ENCODE measurements at regions not wholly inside any gene's neighbourhood (a gene's known extent, or its start where the extent isn't known, plus 50 kb on each side); places are given as distances from the start of the nearest gene placed in this dataset.
"Not testable (repeated sequence)": the region's sequence is repeated elsewhere in the genome, so short reads cannot be mapped to it uniquely, and the experiment has no call there.

- no peak for DNase-seq (ENCODE audit: low read depth)
Observed at GRCh38 chr7:120156476-120156875, 116.5 kb upstream of the KCND2 start.

DNA sequence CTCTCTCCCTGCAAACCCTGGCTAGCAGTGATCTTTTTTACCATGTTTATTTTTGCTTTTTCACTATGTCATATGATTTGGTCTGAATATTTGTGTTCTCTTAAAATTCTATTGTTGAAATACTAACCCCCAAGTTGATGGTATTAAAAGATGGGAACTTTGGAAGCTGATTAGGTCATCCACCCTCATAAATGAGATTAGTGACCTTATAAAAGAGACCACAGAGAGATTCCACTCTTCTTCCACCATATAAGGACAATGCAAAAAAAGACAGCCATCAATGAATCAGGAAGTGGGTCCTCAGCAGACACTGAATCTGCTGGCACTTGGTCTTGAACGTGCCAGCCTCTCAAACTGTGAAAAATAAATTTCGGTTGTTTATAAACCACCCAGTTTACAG, 112.8 kb upstream of the KCND2 start:
- no peak for DNase-seq (ENCODE audit: low read depth)

- no peak for DNase-seq (ENCODE audit: low read depth)
Observed at GRCh38 chr7:120163449-120163848, 109.5 kb upstream of the KCND2 start.

GRCh38 chr7:120165227-120165626, 107.7 kb upstream of the KCND2 start:
- DNase-seq (ENCODE audit: low read depth) = no peak

DNA sequence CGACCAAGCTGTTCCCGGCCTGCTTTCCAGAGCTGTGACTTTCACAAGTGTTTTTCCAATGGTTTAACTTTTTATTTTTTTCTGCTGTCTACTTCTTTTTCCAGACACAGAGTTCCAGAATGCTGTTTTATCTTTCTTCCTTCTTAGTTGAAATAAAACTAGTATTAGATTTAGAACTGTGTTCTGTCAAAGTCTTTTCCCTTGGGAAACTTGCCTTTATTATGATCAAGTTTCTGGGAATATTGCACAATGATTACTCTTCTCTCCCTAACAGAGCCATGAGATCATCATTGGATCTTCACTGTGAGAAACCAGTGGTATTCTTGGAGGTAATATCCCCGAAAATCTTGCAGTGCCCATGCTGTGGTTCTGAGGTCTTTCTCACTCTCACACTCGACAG, 104.9 kb upstream of the KCND2 start:
- peak; percentile 71 for DNase-seq (ENCODE audit: low read depth)

- DNase-seq (ENCODE audit: low read depth) = peak; percentile 12
Observed at GRCh38 chr7:120169996-120170783, 102.8 kb upstream of the KCND2 start.

- DNase-seq (ENCODE audit: low read depth) = peak; percentile 55
Observed at GRCh38 chr7:120170834-120171233, 102.1 kb upstream of the KCND2 start.

DNA sequence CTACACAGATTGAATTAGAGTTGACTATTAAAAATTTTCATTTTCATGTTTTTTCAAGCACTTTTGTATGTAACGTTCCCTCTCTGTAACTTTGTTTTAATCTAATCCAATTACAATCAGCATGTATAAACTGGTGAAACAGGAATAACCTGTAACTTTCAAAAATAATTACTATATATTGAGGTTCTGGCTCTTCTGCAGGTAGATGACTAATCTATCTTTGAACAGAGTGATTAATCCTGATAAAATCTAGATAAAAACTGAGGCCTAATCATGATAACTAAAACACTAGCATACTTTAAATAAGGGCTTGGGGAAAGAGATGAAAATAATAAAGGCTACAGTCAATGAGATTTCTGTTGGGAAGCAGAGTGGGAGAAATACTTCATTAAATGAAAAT, 101.6 kb upstream of the KCND2 start:
- DNase-seq (ENCODE audit: low read depth) = no peak

DNA sequence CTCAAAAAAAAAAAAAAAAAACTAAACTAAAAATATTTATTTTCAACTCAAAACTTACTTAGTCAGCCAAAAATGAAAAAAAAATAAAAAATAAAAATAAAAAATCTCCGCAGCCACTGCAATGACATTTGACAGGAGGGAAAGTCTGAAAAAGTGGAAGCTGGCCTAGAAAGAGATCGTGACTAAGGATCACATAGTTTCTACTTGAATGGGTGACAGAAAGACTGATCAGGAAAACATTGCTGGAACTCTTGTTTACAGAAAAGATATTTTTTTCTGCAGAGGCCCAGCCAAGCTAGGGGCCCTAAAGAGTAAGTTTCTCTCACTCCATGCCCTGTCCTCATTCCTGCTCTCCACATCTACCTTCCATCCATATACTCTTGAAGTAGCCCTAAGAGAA, 92.8 kb upstream of the KCND2 start:
- DNase-seq (ENCODE audit: low read depth) = no peak

DNA sequence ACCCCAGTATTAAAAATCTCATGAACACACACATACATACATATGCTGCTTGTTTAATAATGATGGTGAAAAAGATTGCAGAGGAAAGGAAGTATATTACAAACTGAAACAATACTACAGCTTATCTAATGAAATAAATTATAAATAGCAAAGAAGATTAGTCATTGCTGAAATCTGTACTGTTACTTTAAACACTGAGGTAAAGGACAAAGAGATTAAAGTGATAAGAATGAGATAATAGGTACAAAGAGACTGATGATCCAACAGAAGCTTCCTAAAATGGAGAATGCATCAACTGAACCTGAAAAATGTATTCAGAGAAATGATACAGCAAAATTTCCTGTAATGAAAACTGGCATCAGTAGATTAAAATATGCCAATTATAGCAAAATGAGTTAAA, 91.5 kb upstream of the KCND2 start:
- DNase-seq (ENCODE audit: low read depth) = no peak

GRCh38 chr7:120184866-120185265, 88.1 kb upstream of the KCND2 start:
- DNase-seq (ENCODE audit: low read depth) = no peak

DNA sequence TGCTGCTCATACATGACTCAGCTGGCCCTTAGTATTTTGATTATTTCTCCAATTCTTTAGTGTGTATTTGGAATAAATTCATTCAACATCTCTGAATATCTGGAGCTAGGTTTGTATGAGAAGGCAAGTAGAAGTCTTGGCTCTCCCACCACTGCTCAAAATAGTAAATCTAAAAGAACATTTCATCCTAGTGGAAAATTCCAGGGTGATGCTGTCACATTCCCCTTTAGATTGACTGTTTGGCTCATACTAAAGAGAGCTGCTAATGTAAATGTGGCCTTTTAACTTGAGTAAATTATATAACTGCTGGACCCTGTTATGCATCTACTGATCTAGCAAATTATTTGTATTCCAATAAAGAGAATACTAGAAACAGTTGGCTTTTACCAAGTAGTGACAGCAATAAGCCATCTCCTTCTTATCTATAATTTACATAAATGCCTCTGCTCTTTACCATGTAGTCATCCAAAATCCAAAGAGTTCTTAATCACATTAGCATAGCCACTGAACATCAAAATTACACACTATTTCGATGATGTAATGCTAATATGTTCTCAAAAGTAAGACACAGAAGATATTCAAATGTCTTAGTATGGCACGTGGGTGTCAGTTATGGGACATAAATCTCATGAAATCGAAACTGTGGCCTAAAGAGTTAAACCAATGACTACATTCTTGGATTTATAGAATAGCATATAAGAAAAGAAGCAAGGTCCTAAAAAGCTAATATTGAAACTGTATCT, 86.9 kb upstream of the KCND2 start:
- DNase-seq (ENCODE audit: low read depth) = peak; percentile 26

- no peak for DNase-seq (ENCODE audit: low read depth)
Observed at GRCh38 chr7:120186688-120187087, 86.3 kb upstream of the KCND2 start.

GRCh38 chr7:120189623-120190022, 83.4 kb upstream of the KCND2 start:
- DNase-seq (ENCODE audit: low read depth) = no peak

GRCh38 chr7:120190109-120190508, 82.9 kb upstream of the KCND2 start:
- DNase-seq (ENCODE audit: low read depth) = no peak

GRCh38 chr7:120190566-120190965, 82.4 kb upstream of the KCND2 start:
- DNase-seq (ENCODE audit: low read depth) = no peak

DNA sequence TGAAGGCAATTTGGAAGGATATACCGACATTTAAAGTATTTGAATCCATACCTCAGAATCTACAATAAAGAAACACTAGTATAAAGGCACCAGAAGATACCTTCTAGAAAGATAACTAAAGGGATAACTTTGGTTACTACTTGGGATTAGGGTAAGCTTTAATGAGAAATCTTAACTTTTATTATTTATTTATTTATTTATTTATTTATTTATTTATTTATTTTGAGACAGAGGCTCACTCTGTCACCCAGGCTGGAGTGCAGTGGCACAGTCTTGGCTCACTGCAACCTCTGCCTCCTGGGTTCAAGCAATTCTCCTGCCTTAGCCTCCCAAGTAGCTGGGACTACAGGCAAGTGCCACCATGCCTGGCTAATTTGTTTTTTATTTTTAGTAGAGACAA, 81.6 kb upstream of the KCND2 start:
- DNase-seq (ENCODE audit: low read depth) = not testable (repeated sequence)

GRCh38 chr7:120201290-120201689, 71.7 kb upstream of the KCND2 start:
- no peak for DNase-seq (ENCODE audit: low read depth)

GRCh38 chr7:120205101-120205500, 67.9 kb upstream of the KCND2 start:
- DNase-seq (ENCODE audit: low read depth) = no peak

DNA sequence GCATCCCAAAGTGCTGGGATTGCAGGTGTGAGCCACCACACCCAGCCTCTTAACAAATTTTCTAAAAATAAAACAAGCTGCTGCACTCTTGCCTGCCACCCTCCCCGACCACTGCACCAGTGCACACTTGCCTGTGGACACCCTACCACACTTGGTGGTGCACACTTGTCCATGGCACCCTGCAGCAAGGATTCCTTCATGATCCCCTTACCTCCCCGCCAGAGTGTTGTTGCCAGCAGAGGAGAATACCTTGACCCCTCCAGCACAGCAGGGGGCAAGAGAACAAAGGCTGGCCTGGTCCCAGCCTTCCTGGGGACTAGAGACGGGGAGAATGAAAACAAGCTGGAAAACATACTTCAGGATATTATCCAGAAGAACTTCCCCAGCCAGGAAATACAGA, 65.9 kb upstream of the KCND2 start:
- DNase-seq (ENCODE audit: low read depth) = no peak

DNA sequence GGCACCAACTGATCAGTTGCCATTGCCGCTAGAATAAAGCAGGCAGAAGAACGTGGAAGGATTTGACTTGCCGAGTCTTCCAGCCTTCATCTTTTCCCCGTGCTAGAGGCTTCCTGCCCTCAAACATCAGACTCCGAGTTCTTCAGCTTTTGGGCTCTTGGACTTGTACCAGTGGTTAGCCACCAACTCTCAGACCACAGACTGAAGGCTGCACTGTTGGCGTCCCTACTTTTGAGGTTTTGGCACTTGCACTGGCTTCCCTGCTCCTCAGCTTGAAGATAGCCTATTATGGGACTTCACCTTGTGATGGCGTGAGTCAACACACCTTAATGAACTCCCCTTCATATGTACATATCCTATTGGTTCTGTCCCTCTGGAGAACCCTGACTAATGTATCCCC, 57.3 kb upstream of the KCND2 start:
- DNase-seq (ENCODE audit: low read depth) = peak; percentile 31

DNA sequence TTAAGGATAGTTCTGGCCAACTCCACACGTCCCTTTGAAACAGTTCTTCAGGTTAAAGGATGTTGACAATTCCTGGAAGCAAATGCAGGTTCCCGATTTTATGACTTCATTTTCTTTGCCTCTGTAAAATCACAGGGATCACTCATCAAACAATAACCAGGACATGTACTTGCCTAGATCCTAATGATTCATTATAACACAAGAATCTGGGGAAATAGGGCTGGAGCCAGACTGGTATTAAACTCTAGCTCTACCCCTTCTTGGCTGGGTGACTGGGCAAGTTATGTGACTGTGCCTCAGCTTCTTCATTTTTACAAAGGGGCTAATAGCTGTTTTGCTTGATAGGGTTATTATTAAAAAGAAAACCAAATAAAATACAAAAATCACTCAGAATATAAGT, 56.0 kb upstream of the KCND2 start:
- DNase-seq (ENCODE audit: low read depth) = no peak

GRCh38 chr7:120218712-120219111, 54.3 kb upstream of the KCND2 start:
- DNase-seq (ENCODE audit: low read depth) = no peak
